H1 (cell line): ENCODE measurements at regions not wholly inside any gene's neighbourhood (a gene's known extent, or its start where the extent isn't known, plus 50 kb on each side); places are given as distances from the start of the nearest gene placed in this dataset.

Experiments
- CTCF ChIA-PET: fragments of 300-600 bp; sonication (Branson Sonifier 250); formaldehyde crosslinking; loops from one replicate; lab custom pipeline; 2021; ENCODE audit not compliant: partially characterized antibody; lab: Charles Lee
- POLR2A ChIA-PET: fragments of 300-600 bp; sonication (Branson Sonifier 250); formaldehyde crosslinking; loops from one replicate; lab custom pipeline; 2021; ENCODE audit warnings: inconsistent platforms; ENCODE audit not compliant: partially characterized antibody; lab: Charles Lee
- DNase-seq, 2 experiments: peaks; one replicate each; pipeline versions ENCODE4 v3.0.0 to v3.0.0-alpha.2; 2010 to 2022; ENCODE audit warnings: low spot score in 2 of 2, low read depth in 1 of 2, mixed read lengths in 1 of 2
- FAIRE-seq: peaks from 2 replicates; lab custom pipeline; 2011; peaks lifted over from hg19 to GRCh38; lab: Jason Lieb, UNC
- H2AFZ ChIP-seq: 2 replicates; pipeline ENCODE4 v1.8.1; 2012; ENCODE audit warnings: low read length, inconsistent platforms
- H2AK5ac ChIP-seq: 2 replicates; pipeline ENCODE4 v1.6.1; 2013; ENCODE audit warnings: low read depth, low read length
- H2BK120ac ChIP-seq: replicated peaks from 2 replicates; pipeline ENCODE3; 2013; ENCODE audit warnings: low read depth, low read length, inconsistent platforms
- H2BK12ac ChIP-seq: 2 replicates; pipeline ENCODE4 v1.6.1; 2013; ENCODE audit warnings: low read depth, low read length
- H2BK15ac ChIP-seq: 2 replicates; pipeline ENCODE4 v1.6.1; 2013; ENCODE audit warnings: low read length
- H2BK20ac ChIP-seq: 2 replicates; pipeline ENCODE4 v1.6.1; 2013; ENCODE audit warnings: low read length
- H2BK5ac ChIP-seq: 2 replicates; pipeline ENCODE4 v1.6.1; 2013; ENCODE audit warnings: low read depth, low read length
- H3K14ac ChIP-seq: 2 replicates; pipeline ENCODE4 v1.6.1; 2013; ENCODE audit warnings: inconsistent platforms; ENCODE audit not compliant: insufficient read length
- H3K18ac ChIP-seq: 2 replicates; pipeline ENCODE4 v1.6.1; 2013; ENCODE audit warnings: low read length; ENCODE audit errors: extremely low read depth
- H3K23ac ChIP-seq: 2 replicates; pipeline ENCODE4 v1.6.1; 2013; ENCODE audit warnings: inconsistent platforms; ENCODE audit not compliant: insufficient read length
- H3K23me2 ChIP-seq: 2 replicates; pipeline ENCODE4 v1.6.1; 2013; ENCODE audit warnings: low read depth, low read length
- H3K27ac ChIP-seq: 2 replicates; pipeline ENCODE4 v1.6.1; 2011; ENCODE audit warnings: low read depth, low read length, inconsistent platforms
- H3K27me3 ChIP-seq, 4 experiments: replicated peaks in 1 of 4; 1 replicate in 1 of 4; 2 replicates in 3 of 4; pipeline versions ENCODE4 v1.6.1 to v1.8.1; 2011 to 2013; ENCODE audit warnings: low read length in 3 of 4, mild to moderate bottlenecking in 3 of 4, inconsistent platforms in 2 of 4, mixed read lengths in 2 of 4, moderate library complexity in 1 of 4; ENCODE audit not compliant: control insufficient read depth in 3 of 4, insufficient read depth in 3 of 4; ENCODE audit errors: extremely low read depth in 1 of 4
- H3K36me3 ChIP-seq, 4 experiments: 2 replicates each; pipeline versions ENCODE4 v1.6.1 to v1.8.1; 2011 to 2013; ENCODE audit warnings: mild to moderate bottlenecking in 4 of 4, low read length in 3 of 4, moderate library complexity in 2 of 4, control low read depth in 1 of 4, inconsistent platforms in 1 of 4; ENCODE audit not compliant: insufficient read depth in 4 of 4, control insufficient read depth in 2 of 4
- H3K4ac ChIP-seq: replicated peaks from 2 replicates; pipeline ENCODE3; 2013; ENCODE audit warnings: low read length, low read depth, mixed read lengths, inconsistent platforms; ENCODE audit not compliant: insufficient read length
- H3K4me1 ChIP-seq, 4 experiments: replicated peaks in 1 of 4; 1 replicate in 1 of 4; 2 replicates in 3 of 4; pipeline versions ENCODE4 v1.6.1 to v1.8.1; 2011 to 2013; ENCODE audit warnings: low read length in 3 of 4, inconsistent platforms in 2 of 4, mixed read lengths in 1 of 4; ENCODE audit not compliant: insufficient read depth in 4 of 4, control insufficient read depth in 3 of 4
- H3K4me2 ChIP-seq, 2 experiments: 2 replicates each; pipeline versions ENCODE4 v1.6.1 to v1.8.1; 2011 to 2013; ENCODE audit warnings: low read depth in 2 of 2, low read length in 2 of 2, control low read depth in 1 of 2, inconsistent platforms in 1 of 2, mild to moderate bottlenecking in 1 of 2; ENCODE audit not compliant: insufficient read depth in 1 of 2
- H3K4me3 ChIP-seq, 4 experiments: fragments of 200-600, 300-600 bp in 1 of 4; sonication (generic), shearing (Covaris generic), sonication (Bioruptor Twin) in 1 of 4; 2 replicates each; pipeline versions ENCODE4 v1.5.1 to v1.8.1; 2011 to 2016; ENCODE audit warnings: low read length in 4 of 4, low read depth in 3 of 4, control low read depth in 2 of 4, inconsistent platforms in 2 of 4, mild to moderate bottlenecking in 2 of 4, mixed read lengths in 1 of 4, moderate library complexity in 1 of 4; ENCODE audit not compliant: insufficient read depth in 2 of 4; ENCODE audit errors: extremely low read depth in 1 of 4
- H3K56ac ChIP-seq: replicated peaks from 2 replicates; pipeline ENCODE3; 2013; ENCODE audit warnings: low read depth, mild to moderate bottlenecking, mixed read lengths, low read length, inconsistent platforms; ENCODE audit not compliant: insufficient read length
- H3K79me1 ChIP-seq: 2 replicates; pipeline ENCODE4 v1.6.1; 2013; ENCODE audit warnings: low read depth, low read length, control low read depth
- H3K79me2 ChIP-seq, 2 experiments: 2 replicates each; pipeline versions ENCODE4 v1.6.1 to v1.8.1; 2012 to 2013; ENCODE audit warnings: low read length in 2 of 2, mild to moderate bottlenecking in 2 of 2, inconsistent platforms in 1 of 2; ENCODE audit not compliant: insufficient read depth in 2 of 2, control insufficient read depth in 1 of 2
- H3K9ac ChIP-seq, 4 experiments: replicated peaks in 1 of 4; 1 replicate in 1 of 4; 2 replicates in 3 of 4; pipeline versions ENCODE4 v1.6.1 to v1.8.1; 2011 to 2013; ENCODE audit warnings: low read depth in 3 of 4, low read length in 3 of 4, control low read depth in 2 of 4, mild to moderate bottlenecking in 2 of 4, moderate library complexity in 2 of 4, inconsistent platforms in 1 of 4; ENCODE audit errors: extremely low read depth in 1 of 4
- H3K9me3 ChIP-seq, 2 experiments: 2 replicates each; pipeline versions ENCODE4 v1.6.1 to v1.8.1; 2012 to 2013; ENCODE audit warnings: mild to moderate bottlenecking in 2 of 2, moderate library complexity in 2 of 2, control low read depth in 1 of 2, inconsistent platforms in 1 of 2, low read depth in 1 of 2, low read length in 1 of 2, mixed read lengths in 1 of 2; ENCODE audit not compliant: insufficient read depth in 2 of 2
- H4K20me1 ChIP-seq, 2 experiments: replicated peaks in 1 of 2; 2 replicates each; pipeline versions ENCODE3 to v1.8.1; 2011 to 2013; ENCODE audit warnings: inconsistent platforms in 2 of 2, low read length in 2 of 2, mild to moderate bottlenecking in 1 of 2; ENCODE audit not compliant: insufficient read depth in 2 of 2, control insufficient read depth in 1 of 2
- H4K5ac ChIP-seq: 2 replicates; pipeline ENCODE4 v1.6.1; 2013; ENCODE audit warnings: low read length, low read depth, mixed read lengths, inconsistent platforms; ENCODE audit not compliant: insufficient read length
- H4K8ac ChIP-seq: 2 replicates; pipeline ENCODE4 v1.8.0; 2013; ENCODE audit warnings: mild to moderate bottlenecking, moderate library complexity, low read length, inconsistent platforms; ENCODE audit not compliant: insufficient read depth; ENCODE audit errors: extremely low read depth
- H4K91ac ChIP-seq: replicated peaks from 2 replicates; pipeline ENCODE3; 2013; ENCODE audit warnings: low read length, mixed read lengths, inconsistent platforms; ENCODE audit not compliant: insufficient read length
- EGR1 ChIP-seq: IDR thresholded peaks from 2 replicates; pipeline ENCODE4 v1.6.1; 2011; ENCODE audit warnings: low read depth, low read length, borderline replicate concordance
- RAD21 ChIP-seq, 2 experiments: IDR thresholded peaks in 1 of 2; conservative IDR thresholded peaks in 1 of 2; 2 replicates each; pipeline ENCODE4 v1.6.1; 2011; ENCODE audit warnings: low read depth in 2 of 2, low read length in 2 of 2, improper control_type of control experiment in 1 of 2, inconsistent platforms in 1 of 2, mild to moderate bottlenecking in 1 of 2, moderate library complexity in 1 of 2
- WGBS, 2 experiments: shearing (Covaris generic) in 1 of 2; methylation state at CpG; one replicate each; pipeline versions ENCODE4 v1.1.6 to v1.1.7; 2013 to 2015; ENCODE audit warnings: low lambda C conversion rate in 2 of 2, mixed read lengths in 2 of 2, inconsistent platforms in 1 of 2, low coverage in 1 of 2, missing lambda C conversion rate in 1 of 2; ENCODE audit not compliant: insufficient replicate concordance in 2 of 2, insufficient coverage in 1 of 2, insufficient read length in 1 of 2; ENCODE audit errors: extremely low coverage in 1 of 2, missing lambda C conversion rate in 1 of 2; 5-methylcytosine and 5-hydroxymethylcytosine counted together
- TF ChIP-seq, protein P1 (sequence below), 3 experiments: IDR thresholded peaks; 1 replicate in 2 of 3; 2 replicates in 1 of 3; pipeline versions ENCODE4 v1.5.1 to v1.6.1; 2011; ENCODE audit warnings: low read length in 3 of 3, mild to moderate bottlenecking in 3 of 3, inconsistent platforms in 2 of 3, low read depth in 1 of 3, moderate library complexity in 1 of 3; ENCODE audit not compliant: insufficient read depth in 1 of 3; ENCODE audit errors: control extremely low read depth in 1 of 3

DNA sequence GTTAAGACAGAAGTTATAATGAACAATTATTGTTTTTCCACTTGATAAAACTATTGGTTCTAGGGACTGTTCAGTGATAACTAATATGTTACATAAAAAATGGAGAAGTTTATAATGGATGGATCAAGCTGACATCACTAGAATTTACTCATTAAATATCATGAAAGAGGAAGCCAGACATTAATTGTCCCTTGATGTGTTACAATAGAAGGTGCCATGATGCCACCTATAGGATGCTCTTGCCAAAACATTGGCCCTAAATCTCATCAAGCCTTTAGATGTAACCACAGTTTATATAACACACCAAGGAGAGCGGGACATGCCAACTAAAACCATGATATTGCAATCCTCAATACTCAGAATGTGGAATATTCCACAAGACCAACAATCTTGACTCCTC lies 147.9 kb upstream of the MON1B start:
- H3K4me1 ChIP-seq = no peaks in the 10 kb centered on the region
- DNase-seq (no peak), FAIRE-seq (peak; percentile 66)
- H3K4ac ChIP-seq = no peak overlapping the region
- H2BK20ac ChIP-seq = no peak overlapping the region
- no peak overlapping the region for H3K56ac ChIP-seq
- H3K23me2 ChIP-seq = no peaks in the 10 kb centered on the region
- 90% methylated on average over 1 of the region's 1 CpG; no CpG with 5 or more reads in 1 of the 2 experiments for WGBS, 2 experiments
- H2AFZ ChIP-seq = no peak overlapping the region
- no peak overlapping the region for H4K91ac ChIP-seq
- no peak overlapping the region for H3K14ac ChIP-seq
- no peaks in the 10 kb centered on the region for H3K27me3 ChIP-seq
- no peak overlapping the region for H3K23ac ChIP-seq
- no peak overlapping the region for H3K4me2 ChIP-seq
- H4K8ac ChIP-seq = no peak overlapping the region
- no peak overlapping the region for H3K27ac ChIP-seq
- no peak overlapping the region for H3K4me3 ChIP-seq
- H4K5ac ChIP-seq = no peak overlapping the region
- TF ChIP-seq EGR1 (no peak), RAD21 (IDR thresholded peaks at IDR 0.05 in 1 of 2, conservative IDR thresholded peaks at IDR 0.05 in 1 of 2; ENCODE audit: low read depth in 2 of 2, low read length in 2 of 2) (peak; percentile 78 to 79)
- TF ChIP-seq, protein P1, sequence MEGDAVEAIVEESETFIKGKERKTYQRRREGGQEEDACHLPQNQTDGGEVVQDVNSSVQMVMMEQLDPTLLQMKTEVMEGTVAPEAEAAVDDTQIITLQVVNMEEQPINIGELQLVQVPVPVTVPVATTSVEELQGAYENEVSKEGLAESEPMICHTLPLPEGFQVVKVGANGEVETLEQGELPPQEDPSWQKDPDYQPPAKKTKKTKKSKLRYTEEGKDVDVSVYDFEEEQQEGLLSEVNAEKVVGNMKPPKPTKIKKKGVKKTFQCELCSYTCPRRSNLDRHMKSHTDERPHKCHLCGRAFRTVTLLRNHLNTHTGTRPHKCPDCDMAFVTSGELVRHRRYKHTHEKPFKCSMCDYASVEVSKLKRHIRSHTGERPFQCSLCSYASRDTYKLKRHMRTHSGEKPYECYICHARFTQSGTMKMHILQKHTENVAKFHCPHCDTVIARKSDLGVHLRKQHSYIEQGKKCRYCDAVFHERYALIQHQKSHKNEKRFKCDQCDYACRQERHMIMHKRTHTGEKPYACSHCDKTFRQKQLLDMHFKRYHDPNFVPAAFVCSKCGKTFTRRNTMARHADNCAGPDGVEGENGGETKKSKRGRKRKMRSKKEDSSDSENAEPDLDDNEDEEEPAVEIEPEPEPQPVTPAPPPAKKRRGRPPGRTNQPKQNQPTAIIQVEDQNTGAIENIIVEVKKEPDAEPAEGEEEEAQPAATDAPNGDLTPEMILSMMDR (IDR thresholded peaks at IDR 0.05; ENCODE audit: control extremely low read depth in 1 of 3, insufficient read depth in 1 of 3, low read depth in 1 of 3, low read length in 3 of 3) = peak in 2 of 3 experiments; percentile 26 to 61; a peak in 2 of 4 replicates
- no peak overlapping the region for H3K9ac ChIP-seq
- no peak overlapping the region for H3K18ac ChIP-seq
- H3K79me1 ChIP-seq = no peaks in the 10 kb centered on the region
- no peak overlapping the region for H2BK15ac ChIP-seq
- H3K36me3 ChIP-seq = no peaks in the 10 kb centered on the region
- H4K20me1 ChIP-seq = no peaks in the 10 kb centered on the region
- no peak overlapping the region for H2BK5ac ChIP-seq
- no peaks in the 10 kb centered on the region for H3K79me2 ChIP-seq
- H2AK5ac ChIP-seq = no peak overlapping the region
- ChIA-PET CTCF (interaction anchor here (0.6 to 5.1 kb wide), 9 partner anchors 8 to 224 kb away, joined by 3 to 42 read pairs (median 4); no protein-coding TSS in a partner anchor), POLR2A (no interaction called here)
- H2BK120ac ChIP-seq = no peak overlapping the region
- H3K9me3 ChIP-seq = no peaks in the 10 kb centered on the region
- H2BK12ac ChIP-seq = no peak overlapping the region
